ENCODE measurements at regions not wholly inside any gene's neighbourhood (a gene's known extent, or its start where the extent isn't known, plus 50 kb on each side); places are given as distances from the start of the nearest gene placed in this dataset.

DNA sequence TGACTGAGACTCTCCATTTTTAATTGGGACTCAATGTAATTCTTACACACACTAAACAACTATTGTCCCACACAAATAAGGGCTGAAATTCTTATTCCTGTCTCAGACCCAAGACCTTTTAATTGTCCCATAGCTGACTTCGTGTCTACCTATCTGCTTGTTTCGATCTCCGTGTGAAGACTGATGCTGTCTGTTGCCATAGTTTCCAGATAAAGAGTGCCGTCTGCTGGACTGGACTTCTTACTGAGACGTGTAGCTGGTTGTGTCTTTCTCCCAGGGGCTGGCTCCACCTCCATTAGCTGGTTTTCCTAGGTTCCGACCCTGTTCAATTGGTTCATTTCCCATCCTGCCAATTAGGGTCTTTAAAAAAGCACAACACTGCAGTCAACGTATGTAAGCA, 235.3 kb upstream of the PLXNA2 start:
- TF ChIP-seq CTCF (IDR thresholded peaks at IDR 0.05) (no peak), POLR2A (IDR thresholded peaks at IDR 0.05; ENCODE audit: low read depth) (no peak)
